DMS79 (cell line): ENCODE measurements at regions not wholly inside any gene's neighbourhood (a gene's known extent, or its start where the extent isn't known, plus 50 kb on each side); places are given as distances from the start of the nearest gene placed in this dataset.

Experiments
- DNase-seq: peaks from one replicate; lab custom pipeline; 2025; lab: John Stamatoyannopoulos, UW

DNA sequence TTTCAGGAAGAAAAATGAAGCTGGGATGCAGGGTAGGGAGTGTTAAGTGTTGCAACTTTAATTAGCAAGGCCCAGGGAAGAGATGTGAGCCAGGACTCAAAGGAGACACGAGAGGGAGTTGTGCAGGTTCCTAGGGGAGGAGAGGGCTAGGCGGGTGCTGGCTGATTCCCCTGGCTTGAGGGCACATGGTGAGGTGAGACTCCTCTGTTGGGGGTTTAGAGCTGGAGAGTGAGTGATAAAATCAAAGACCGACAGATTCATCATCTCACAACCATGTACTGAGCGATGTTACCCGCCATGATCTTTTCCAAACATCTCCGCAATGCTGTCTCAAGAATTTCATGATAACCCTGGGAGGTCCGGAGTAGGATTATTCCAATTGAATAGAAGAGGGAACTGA is 161.8 kb upstream of the CSF3R start:
- DNase-seq = no peak

DNA sequence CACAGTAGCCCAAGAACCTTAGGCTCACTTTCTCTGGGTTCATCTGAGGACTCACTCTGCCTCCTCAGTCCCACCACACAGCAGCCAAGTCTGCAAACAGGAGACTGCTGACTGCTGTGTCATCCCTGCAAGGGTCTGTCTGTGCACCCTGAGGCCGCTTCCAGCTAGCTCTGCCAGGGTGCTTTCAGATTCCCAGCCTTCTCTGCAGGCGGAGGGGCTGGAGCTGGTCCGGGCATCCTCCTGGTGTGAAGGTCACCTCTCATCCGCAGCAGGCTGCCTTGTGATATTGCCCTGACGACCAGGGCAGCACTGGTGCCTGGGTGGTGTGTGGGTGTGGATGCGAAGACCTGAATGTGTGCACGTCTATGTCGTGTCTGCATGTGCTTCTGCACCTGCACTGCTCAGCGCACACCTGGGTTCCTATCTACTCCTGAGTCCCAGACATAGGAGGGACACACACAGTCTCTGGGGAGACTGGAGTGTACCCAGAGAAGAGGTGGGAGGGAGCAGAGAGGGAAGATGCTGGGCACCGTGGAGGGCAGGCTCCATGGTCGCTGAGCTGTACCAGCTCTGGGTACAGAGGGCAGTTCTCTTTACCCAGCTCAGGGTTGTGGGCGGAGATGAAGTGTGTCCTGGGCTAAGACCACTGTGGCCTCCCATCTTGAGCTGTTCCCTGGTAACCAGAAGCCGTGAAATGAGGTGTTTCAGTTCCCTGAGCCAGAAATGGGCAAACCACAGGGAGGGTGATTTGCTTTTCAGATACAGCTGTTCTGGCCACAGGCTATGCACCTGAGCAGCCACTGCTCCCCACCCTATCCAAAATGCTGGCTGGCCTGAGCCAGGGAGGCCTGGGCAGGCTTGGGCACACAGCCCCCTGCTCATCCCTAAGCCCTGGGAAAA is 160.9 kb upstream of the CSF3R start:
- no peak for DNase-seq

DNA sequence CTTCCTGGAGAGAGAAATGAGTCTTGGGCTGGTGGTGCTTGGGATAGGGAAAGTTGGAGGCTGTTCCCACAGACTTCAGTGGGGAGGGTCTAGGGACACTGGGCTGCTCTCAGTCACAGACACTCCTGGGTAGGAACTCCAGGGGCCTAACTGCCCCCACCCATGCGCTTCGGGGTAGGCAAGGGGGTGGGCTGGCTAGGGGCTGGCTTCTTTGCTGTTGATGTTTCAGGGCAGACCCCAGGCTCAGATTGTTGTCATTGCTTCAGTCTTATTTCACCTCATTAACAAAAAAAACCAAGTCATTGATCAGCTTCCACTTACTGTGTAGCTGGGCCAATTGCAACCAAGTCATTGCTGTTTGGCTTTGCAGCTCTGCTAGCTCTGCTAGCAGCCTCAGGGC is 160.1 kb upstream of the CSF3R start:
- no peak for DNase-seq

- no peak for DNase-seq
Measured at GRCh38 chr1:36641776-36642175, 159.1 kb upstream of the CSF3R start.

- DNase-seq = no peak
Measured at GRCh38 chr1:36639461-36639860, 156.7 kb upstream of the CSF3R start.

DNA sequence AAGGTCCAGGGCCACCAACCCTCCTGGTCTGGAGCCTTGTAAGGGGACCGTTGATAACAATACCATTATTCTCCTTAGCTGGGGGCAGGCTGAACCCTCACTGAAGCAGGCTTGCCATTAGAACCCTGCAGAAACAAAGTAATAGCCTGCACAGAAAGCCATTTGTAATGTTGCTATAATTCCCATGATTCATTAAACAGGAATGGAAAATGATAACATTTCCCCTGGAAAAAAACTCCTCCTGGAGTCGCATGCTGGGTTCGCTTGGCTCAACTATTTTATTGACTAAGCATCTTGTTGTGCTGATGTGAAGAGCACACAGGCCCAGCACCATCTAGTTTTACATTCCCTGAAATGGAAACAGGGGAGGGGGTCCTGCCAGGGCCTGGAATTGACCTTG is 155.6 kb upstream of the CSF3R start:
- no peak for DNase-seq

- DNase-seq = no peak
Measured at GRCh38 chr1:36636206-36636605, 153.5 kb upstream of the CSF3R start.

GRCh38 chr1:36635284-36635683 is 152.6 kb upstream of the CSF3R start:
- no peak for DNase-seq

DNA sequence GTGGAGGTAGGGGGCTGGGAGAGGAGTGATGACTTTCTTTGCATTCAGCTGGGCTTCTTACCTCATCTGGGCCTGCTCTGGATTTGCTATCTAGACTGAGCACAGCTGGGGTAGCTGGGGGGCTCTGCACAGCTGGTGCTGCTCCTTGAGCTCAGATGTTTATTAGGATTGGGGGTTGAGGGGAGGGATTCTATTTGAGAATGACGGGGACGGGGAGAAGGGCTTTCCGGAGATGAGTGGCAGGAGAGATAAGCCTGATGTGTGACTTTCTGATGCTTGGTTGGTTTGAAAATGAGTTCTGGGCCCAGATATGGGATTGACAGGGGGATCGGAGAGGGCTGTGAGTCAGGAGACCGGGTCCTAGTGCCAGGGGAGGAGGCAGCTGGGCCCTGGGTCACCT is 146.1 kb upstream of the CSF3R start:
- no peak for DNase-seq

DNA sequence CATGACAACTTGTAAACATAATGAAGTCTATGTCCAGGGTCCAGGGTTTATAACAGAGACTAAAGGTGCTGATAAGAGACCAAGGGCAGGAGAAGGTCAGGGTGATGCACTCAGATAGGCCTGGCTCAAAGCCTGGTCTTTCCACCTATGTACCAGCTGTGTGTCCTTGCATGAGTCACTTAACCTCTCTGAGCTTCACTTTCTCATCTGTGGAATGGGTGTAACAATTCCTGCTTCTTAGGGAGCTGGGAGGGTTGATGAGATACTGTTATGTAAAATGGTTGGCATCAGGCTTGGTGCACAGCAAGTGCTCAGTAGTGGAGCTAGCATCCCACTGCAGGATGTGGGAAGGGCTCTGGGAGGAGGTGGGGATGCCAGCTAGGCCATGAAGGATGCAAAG is 143.7 kb upstream of the CSF3R start:
- DNase-seq = no peak

- DNase-seq = no peak
Measured at GRCh38 chr1:36625935-36626310, 143.2 kb upstream of the CSF3R start.

DNA sequence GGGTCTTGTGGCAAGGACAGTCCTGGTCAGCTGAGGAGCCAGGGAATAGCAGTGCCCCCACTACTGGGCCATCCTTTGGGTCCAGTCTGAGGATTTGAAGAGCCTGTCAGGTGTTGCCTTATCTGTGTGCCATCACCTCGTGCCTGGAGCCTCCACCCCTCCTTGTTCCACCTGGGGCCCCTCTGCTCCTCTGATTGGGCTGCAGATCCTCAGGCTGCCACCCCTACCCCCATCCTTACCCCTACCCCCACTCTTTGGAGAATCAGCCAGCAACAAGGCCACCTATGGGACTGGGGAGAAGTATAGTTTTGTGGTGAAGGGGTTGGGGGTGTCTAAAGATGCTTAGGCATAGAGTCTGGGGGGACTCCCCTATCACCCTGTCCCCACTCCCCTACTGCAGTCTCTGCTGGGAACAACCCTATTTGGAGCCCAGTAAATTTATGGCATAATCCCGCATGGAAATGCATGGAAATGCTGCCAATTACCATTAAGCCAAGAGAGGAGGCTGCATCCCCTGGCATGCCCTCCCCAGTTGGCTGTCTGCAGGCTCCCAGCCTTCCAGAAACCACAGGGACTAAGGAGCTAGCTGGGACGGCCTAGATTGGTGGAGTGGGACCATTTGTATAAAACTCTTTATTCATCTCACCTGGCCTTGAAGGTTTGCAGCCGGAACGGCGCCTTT is 142.7 kb upstream of the CSF3R start:
- no peak for DNase-seq

DNA sequence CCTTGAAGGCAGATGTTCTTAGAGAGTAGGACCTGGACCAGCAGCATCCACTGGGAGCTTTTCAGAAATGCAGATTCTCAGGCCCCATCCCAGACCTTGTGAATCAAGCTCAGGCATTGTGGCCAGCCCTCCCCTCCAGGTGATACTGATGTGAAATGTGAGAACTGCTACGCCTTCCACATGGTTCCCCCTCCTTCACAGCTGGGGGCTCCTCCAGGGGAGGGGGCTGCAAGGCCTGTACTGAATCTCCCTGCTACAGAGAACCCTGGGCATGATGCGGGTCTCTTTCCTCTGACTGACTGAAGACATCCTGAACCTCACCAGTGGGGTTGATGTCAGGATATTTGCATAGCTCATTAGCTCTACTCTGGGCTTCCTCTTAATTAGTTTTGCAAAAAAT is 141.8 kb upstream of the CSF3R start:
- DNase-seq = no peak

GRCh38 chr1:36622741-36623648 is 140.3 kb upstream of the CSF3R start:
- no peak for DNase-seq

GRCh38 chr1:36621531-36621930 is 138.8 kb upstream of the CSF3R start:
- no peak for DNase-seq

GRCh38 chr1:36620142-36620541 is 137.4 kb upstream of the CSF3R start:
- no peak for DNase-seq

GRCh38 chr1:36614991-36615390 is 132.3 kb upstream of the CSF3R start:
- DNase-seq = no peak

DNA sequence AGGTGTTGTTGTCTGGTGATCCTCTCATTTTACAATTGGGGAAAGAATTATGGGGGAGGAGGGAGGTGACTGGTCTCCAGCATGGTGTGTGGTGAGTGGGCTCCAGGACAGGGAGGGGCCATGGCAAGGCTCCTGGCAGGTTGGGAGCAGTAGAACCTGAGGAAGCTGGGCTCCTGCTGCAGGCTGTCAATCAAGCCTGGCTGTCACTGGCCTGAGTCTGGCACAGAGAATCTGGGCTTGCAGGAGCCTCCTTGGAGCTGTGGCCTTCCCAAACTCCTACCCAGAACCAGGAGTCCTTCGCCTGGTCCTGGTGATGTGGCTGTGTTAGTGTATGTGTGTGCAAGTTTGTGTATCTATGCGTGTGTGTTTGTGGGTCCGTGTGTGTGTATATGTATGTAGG is 131.9 kb upstream of the CSF3R start:
- no peak for DNase-seq

GRCh38 chr1:36613721-36614120 is 131.0 kb upstream of the CSF3R start:
- no peak for DNase-seq

GRCh38 chr1:36612881-36613280 is 130.2 kb upstream of the CSF3R start:
- DNase-seq = no peak

DNA sequence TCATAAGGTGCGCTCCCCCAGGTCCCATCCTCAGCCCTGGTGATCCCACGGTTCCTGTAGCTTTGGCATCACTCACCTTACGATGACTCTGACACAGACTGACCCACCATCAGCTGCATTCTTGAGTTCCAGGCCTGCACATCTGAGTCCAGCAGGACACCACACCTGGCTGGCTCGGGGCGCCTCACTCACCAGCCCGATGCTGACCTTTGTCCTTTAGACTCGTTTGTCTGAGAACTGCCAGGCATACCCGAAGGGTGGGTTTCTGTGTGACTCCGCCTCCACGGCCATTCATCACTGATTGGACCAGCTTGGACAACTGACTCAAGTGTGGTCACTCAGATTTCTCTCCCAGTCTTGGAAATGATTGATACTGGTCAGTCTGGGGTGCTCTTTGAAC is 129.4 kb upstream of the CSF3R start:
- no peak for DNase-seq

DNA sequence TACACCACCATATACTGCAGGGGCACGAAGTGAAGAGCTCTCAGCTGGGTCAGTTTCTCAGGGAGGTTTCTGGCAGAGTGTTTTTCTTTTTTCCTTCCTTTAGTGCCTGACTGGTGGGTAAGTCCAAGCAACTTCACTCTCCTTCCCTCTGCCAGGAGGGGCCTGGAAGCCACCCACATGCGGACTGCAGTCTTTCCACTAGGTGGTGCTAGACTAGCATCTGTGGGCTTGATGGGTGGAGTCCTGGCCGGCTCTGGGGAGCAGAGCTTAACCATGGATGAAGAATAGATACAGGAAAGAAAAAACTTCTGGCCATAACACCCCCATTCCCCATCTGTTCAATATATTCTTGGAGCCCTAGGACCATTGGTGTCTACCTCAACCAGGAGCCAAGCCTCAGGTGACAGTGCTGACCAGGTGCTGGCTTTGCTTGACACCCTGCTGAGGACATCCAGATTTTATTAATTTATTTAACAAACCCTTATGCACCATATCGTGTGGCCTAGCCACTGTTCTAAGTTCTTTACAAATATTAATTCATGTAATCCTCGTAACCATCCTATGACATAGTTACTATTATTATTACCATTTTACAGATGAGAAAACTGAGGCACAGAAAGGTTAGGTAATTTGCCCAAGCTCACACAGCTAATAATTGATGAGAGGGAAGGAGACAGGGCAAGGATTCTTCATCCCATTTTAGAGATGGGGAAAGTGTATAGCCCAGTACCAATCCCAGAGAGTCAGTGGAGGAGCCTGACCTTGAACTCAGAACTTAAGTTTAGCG is 126.7 kb upstream of the CSF3R start:
- DNase-seq = peak; percentile 17
